ENCODE measurements at regions not wholly inside any gene's neighbourhood (a gene's known extent, or its start where the extent isn't known, plus 50 kb on each side); places are given as distances from the start of the nearest gene placed in this dataset.

- DNase-seq = no peak
Measured at GRCh38 chr4:28916585-28916984, 1803.6 kb upstream of the PCDH7 start.

DNA sequence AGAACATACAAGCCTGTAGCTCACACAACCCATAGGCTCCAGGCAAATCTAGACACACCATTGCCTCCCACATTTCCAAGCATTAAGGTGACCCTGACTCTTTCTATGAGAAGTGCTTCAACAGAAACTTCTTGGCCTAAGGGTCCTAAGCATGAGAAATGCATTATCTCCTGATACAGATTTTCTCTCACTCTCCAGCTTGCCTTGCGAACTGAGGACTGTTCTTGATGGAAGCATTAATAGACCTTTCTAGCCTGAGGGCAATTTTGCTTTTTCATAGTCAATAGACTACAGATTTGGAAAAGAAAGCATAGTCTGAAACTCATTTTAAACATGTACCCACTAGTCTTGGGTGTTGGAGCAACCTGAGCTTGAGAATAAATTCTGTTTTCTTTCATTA, 1801.3 kb upstream of the PCDH7 start:
- Histone ChIP-seq H3K27me3 (ENCODE audit: insufficient read depth, low read depth) (no peaks in the 10 kb centered on the region), H3K4me2 (no peak overlapping the region), H4K20me1 (ENCODE audit: insufficient read depth) (no peaks in the 10 kb centered on the region), H3K36me3 (ENCODE audit: low read depth) (no peaks in the 10 kb centered on the region), H3K4me1 (replicated peaks; ENCODE audit: insufficient read depth) (no peaks in the 10 kb centered on the region), H3F3A (ENCODE audit: insufficient read depth, low read depth) (no peaks in the 10 kb centered on the region), H3K9me2 (ENCODE audit: insufficient read depth) (no peaks in the 10 kb centered on the region), H3K4me3 (no peak overlapping the region), H3K9me3 (ENCODE audit: insufficient read depth, low read depth) (no peaks in the 10 kb centered on the region), H3K79me2 (ENCODE audit: low read depth) (no peaks in the 10 kb centered on the region), H2AFZ (no peak overlapping the region), H3K27ac (no peak overlapping the region)
- intact Hi-C loops (cut with micrococcal nuclease; ENCODE audit: unreplicated experiment) = no loop called here
- POLR2A ChIA-PET (ENCODE audit: unreplicated experiment) = no interaction called here
- CTCF ChIA-PET = no interaction called here
- TF ChIP-seq CTCF (conservative IDR thresholded peaks at IDR 0.05) = no peak
- TF ChIP-seq EZH2 (IDR thresholded peaks at IDR 0.05; ENCODE audit: low read depth) = no peak
- BruUV-seq (replicated peaks) = no TSS peak
- no peak for DNase-seq

More at GRCh38 chr4:28916585-28916984, 1803.6 kb upstream of the PCDH7 start:
- Histone ChIP-seq H3K9me3 (ENCODE audit: insufficient read depth, low read depth) (no peaks in the 10 kb centered on the region), H3K4me1 (replicated peaks; ENCODE audit: insufficient read depth) (no peaks in the 10 kb centered on the region), H3K9me2 (ENCODE audit: insufficient read depth) (no peaks in the 10 kb centered on the region), H3F3A (ENCODE audit: insufficient read depth, low read depth) (no peaks in the 10 kb centered on the region), H2AFZ (no peak overlapping the region), H3K4me3 (no peak overlapping the region), H3K27me3 (ENCODE audit: insufficient read depth, low read depth) (no peaks in the 10 kb centered on the region), H3K4me2 (no peak overlapping the region), H3K36me3 (ENCODE audit: low read depth) (no peaks in the 10 kb centered on the region), H3K79me2 (ENCODE audit: low read depth) (no peaks in the 10 kb centered on the region), H3K27ac (no peak overlapping the region), H4K20me1 (ENCODE audit: insufficient read depth) (no peaks in the 10 kb centered on the region)
- POLR2A ChIA-PET (ENCODE audit: unreplicated experiment) = no interaction called here
- CTCF ChIA-PET = no interaction called here
- intact Hi-C loops (cut with micrococcal nuclease; ENCODE audit: unreplicated experiment) = no loop called here
- BruUV-seq (replicated peaks) = no TSS peak
- TF ChIP-seq EZH2 (IDR thresholded peaks at IDR 0.05; ENCODE audit: low read depth) = no peak
- no peak for TF ChIP-seq CTCF (conservative IDR thresholded peaks at IDR 0.05)

- Histone ChIP-seq H2AFZ (no peak overlapping the region), H4K20me1 (ENCODE audit: insufficient read depth) (no peaks in the 10 kb centered on the region), H3K4me2 (no peak overlapping the region), H3K9me3 (ENCODE audit: insufficient read depth, low read depth) (no peaks in the 10 kb centered on the region), H3K79me2 (ENCODE audit: low read depth) (no peaks in the 10 kb centered on the region), H3K4me1 (replicated peaks; ENCODE audit: insufficient read depth) (no peaks in the 10 kb centered on the region), H3K27ac (no peak overlapping the region), H3K4me3 (no peak overlapping the region), H3F3A (ENCODE audit: insufficient read depth, low read depth) (no peaks in the 10 kb centered on the region), H3K27me3 (ENCODE audit: insufficient read depth, low read depth) (no peaks in the 10 kb centered on the region), H3K36me3 (ENCODE audit: low read depth) (no peaks in the 10 kb centered on the region), H3K9me2 (ENCODE audit: insufficient read depth) (no peaks in the 10 kb centered on the region)
- no peak for TF ChIP-seq CTCF (conservative IDR thresholded peaks at IDR 0.05)
- no peak for TF ChIP-seq EZH2 (IDR thresholded peaks at IDR 0.05; ENCODE audit: low read depth)
- ChIA-PET CTCF (no interaction called here), POLR2A (ENCODE audit: unreplicated experiment) (no interaction called here)
- peak in 1 of 2 experiments; percentile 6 for DNase-seq
- no TSS peak for BruUV-seq (replicated peaks)
- intact Hi-C loops (cut with micrococcal nuclease; ENCODE audit: unreplicated experiment) = no loop called here
Measured at GRCh38 chr4:28921886-28922285, 1798.3 kb upstream of the PCDH7 start.
